Neutrophil (primary cell): ENCODE measurements at regions not wholly inside any gene's neighbourhood (a gene's known extent, or its start where the extent isn't known, plus 50 kb on each side); places are given as distances from the start of the nearest gene placed in this dataset.

Experiments used
- H3K27ac ChIP-seq: fragments of 200-600 bp; sonication (generic); 2 replicates; pipeline ENCODE4 v1.5.1; 2016; ENCODE audit warnings: mild to moderate bottlenecking, moderate library complexity
- H3K27me3 ChIP-seq: fragments of 200-600 bp; sonication (generic); 2 replicates; pipeline ENCODE4 v1.6.0; 2016; ENCODE audit warnings: mild to moderate bottlenecking
- H3K36me3 ChIP-seq: fragments of 200-600 bp; sonication (generic); 2 replicates; pipeline ENCODE4 v1.5.1; 2017
- H3K4me1 ChIP-seq, 2 experiments: fragments of 200-600 bp in 1 of 2; sonication (generic) in 1 of 2; 1 replicate in 1 of 2; 2 replicates in 1 of 2; pipeline versions ENCODE4 v1.5.1 to v1.6.1; 2013 to 2016; ENCODE audit warnings: low read depth in 1 of 2, low read length in 1 of 2, mild to moderate bottlenecking in 1 of 2, moderate library complexity in 1 of 2; ENCODE audit not compliant: control insufficient read depth in 1 of 2, insufficient read depth in 1 of 2
- H3K4me3 ChIP-seq, 2 experiments: fragments of 200-600 bp in 1 of 2; sonication (generic) in 1 of 2; 1 replicate in 1 of 2; 2 replicates in 1 of 2; pipeline ENCODE4 v1.5.1; 2013 to 2016; ENCODE audit warnings: low read depth in 1 of 2, low read length in 1 of 2, mild to moderate bottlenecking in 1 of 2, moderate library complexity in 1 of 2
- H3K9me3 ChIP-seq: fragments of 200-600 bp; sonication (generic); 2 replicates; pipeline ENCODE4 v1.5.1; 2016
- CTCF ChIP-seq: fragments of 200-600 bp; sonication (generic); IDR thresholded peaks from 2 replicates; pipeline ENCODE4 v1.5.1; 2016; ENCODE audit warnings: antibody characterized with exemption

DNA sequence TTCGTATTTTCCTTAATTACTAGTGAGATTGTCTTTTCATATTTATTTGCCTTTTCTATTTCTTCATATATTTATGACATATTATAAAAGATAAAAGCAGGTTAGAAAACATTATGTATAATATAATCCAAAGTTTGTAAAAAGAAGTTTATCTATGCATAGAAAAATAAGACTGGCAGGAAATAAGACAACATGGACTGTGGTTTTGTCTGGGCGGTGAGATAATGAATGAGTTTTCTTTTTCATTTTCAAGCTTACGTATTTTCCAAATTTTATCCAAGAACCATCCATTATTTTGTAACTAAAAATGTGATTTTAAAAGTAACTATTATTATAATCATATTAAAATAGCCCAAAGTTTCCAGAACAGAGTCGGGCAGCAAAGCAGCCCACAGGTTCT, 109.8 kb upstream of the MVB12B start:
- H3K27me3 ChIP-seq: peaks cover 64% of the 10 kb centered on the region

GRCh38 chr9:126217250-126217653, 109.4 kb upstream of the MVB12B start:
- Histone ChIP-seq H3K36me3 (no peaks in the 10 kb centered on the region), H3K27ac (no peak overlapping the region), H3K4me3 (no peak overlapping the region), H3K4me1 (no peaks in the 10 kb centered on the region), H3K9me3 (no peaks in the 10 kb centered on the region), H3K27me3 (peaks cover 68% of the 10 kb centered on the region)
- TF ChIP-seq CTCF: no peak

More for the DNA sequence above, 109.8 kb upstream of the MVB12B start:
- peaks cover 0 to 1% of the 10 kb centered on the region in 2 experiments for H3K4me1 ChIP-seq
- no peak overlapping the region for H3K27ac ChIP-seq
- no peaks in the 10 kb centered on the region for H3K9me3 ChIP-seq
- H3K4me3 ChIP-seq: no peak overlapping the region
- TF ChIP-seq CTCF: no peak
- no peaks in the 10 kb centered on the region for H3K36me3 ChIP-seq

DNA sequence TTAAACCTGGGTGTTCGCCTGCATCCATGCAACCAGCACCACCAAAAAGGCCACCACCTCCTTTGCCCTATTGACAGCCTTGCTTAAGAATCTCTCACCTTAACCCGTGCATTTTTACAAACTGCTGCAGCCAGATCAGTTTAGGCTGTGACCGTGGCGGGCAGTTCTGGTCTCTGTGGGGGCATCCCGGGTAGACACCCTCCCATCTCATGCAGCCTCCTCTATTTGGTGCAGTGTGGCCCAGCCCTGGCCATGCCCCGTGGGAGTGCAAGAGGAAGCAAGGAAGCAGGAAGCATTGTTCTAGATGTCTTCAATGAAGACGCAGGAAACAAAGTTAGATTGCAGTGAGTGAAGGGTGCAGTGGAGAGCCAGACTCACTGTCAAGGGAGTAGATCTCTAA, 108.8 kb upstream of the MVB12B start:
- Histone ChIP-seq H3K27me3 (peaks cover 74% of the 10 kb centered on the region), H3K9me3 (no peaks in the 10 kb centered on the region), H3K27ac (no peak overlapping the region), H3K4me3 (no peak overlapping the region), H3K4me1 (no peaks in the 10 kb centered on the region), H3K36me3 (no peaks in the 10 kb centered on the region)
- TF ChIP-seq CTCF: no peak

- H3K4me1 ChIP-seq: no peaks in the 10 kb centered on the region
- H3K27ac ChIP-seq: no peak overlapping the region
- no peaks in the 10 kb centered on the region for H3K36me3 ChIP-seq
- peaks cover 81% of the 10 kb centered on the region for H3K27me3 ChIP-seq
- H3K9me3 ChIP-seq: no peaks in the 10 kb centered on the region
- no peak for TF ChIP-seq CTCF
- no peak overlapping the region for H3K4me3 ChIP-seq
Observed at GRCh38 chr9:126218359-126219125, 108.1 kb upstream of the MVB12B start.

GRCh38 chr9:126219166-126219565, 107.5 kb upstream of the MVB12B start:
- no peak overlapping the region for H3K4me3 ChIP-seq
- no peak for TF ChIP-seq CTCF
- no peaks in the 10 kb centered on the region for H3K36me3 ChIP-seq
- no peaks in the 10 kb centered on the region for H3K9me3 ChIP-seq
- H3K4me1 ChIP-seq: no peaks in the 10 kb centered on the region
- no peak overlapping the region for H3K27ac ChIP-seq
- peaks cover 87% of the 10 kb centered on the region for H3K27me3 ChIP-seq
